IMR-90 (cell line): ENCODE measurements at regions not wholly inside any gene's neighbourhood (a gene's known extent, or its start where the extent isn't known, plus 50 kb on each side); places are given as distances from the start of the nearest gene placed in this dataset.

Source experiments
- ATAC-seq: fragments of 200-7000 bp; cut with Tn5 transposase; 2 replicates; pipeline ENCODE4 v1.9.1; 2020; ENCODE audit warnings: low read depth, mild to moderate bottlenecking, moderate library complexity
- BruUV-seq: library from RNA; stranded (reverse); fragments of 400-500 nt; replicated peaks from 2 replicates; lab custom pipeline; 2021; lab: Mats Ljungman, UMichigan
- CTCF ChIA-PET: fragments of 300-600 bp; formaldehyde crosslinking; extraction: SDS; loops from one replicate; lab custom pipeline; 2021; ENCODE audit warnings: antibody characterized with exemption; lab: Yijun Ruan, JAX
- POLR2A ChIA-PET: fragments of 300-600 bp; sonication (Branson Sonifier 250); formaldehyde crosslinking; loops from one replicate; lab custom pipeline; 2022; ENCODE audit warnings: antibody characterized with exemption; ENCODE audit not compliant: unreplicated experiment; lab: Charles Lee
- DNase-seq: peaks from one replicate; pipeline ENCODE4 v3.0.0; 2013
- H2AFZ ChIP-seq: replicated peaks from 2 replicates; pipeline ENCODE3; 2013; ENCODE audit warnings: low read length, mild to moderate bottlenecking; ENCODE audit not compliant: poor library complexity
- H2AK5ac ChIP-seq: 2 replicates; pipeline ENCODE4 v1.6.1; 2013; ENCODE audit warnings: low read depth, low read length, inconsistent platforms
- H2AK9ac ChIP-seq: replicated peaks from 2 replicates; pipeline ENCODE3; 2013; ENCODE audit warnings: mild to moderate bottlenecking, low read depth, low read length, moderate library complexity; ENCODE audit not compliant: poor library complexity
- H2BK120ac ChIP-seq: 2 replicates; pipeline ENCODE4 v1.6.1; 2013; ENCODE audit warnings: low read depth, low read length, inconsistent platforms
- H2BK15ac ChIP-seq: 3 replicates; pipeline ENCODE4 v1.6.1; 2013; ENCODE audit warnings: low read depth, low read length, inconsistent platforms
- H2BK20ac ChIP-seq: 2 replicates; pipeline ENCODE4 v1.6.1; 2013; ENCODE audit warnings: low read depth, mild to moderate bottlenecking, inconsistent platforms, low read length, moderate library complexity
- H2BK5ac ChIP-seq: 2 replicates; pipeline ENCODE4 v1.6.1; 2013; ENCODE audit warnings: mild to moderate bottlenecking, low read depth, low read length, inconsistent platforms; ENCODE audit not compliant: poor library complexity, severe bottlenecking
- H3K14ac ChIP-seq: replicated peaks from 2 replicates; pipeline ENCODE4 v1.6.1; 2013; ENCODE audit warnings: low read depth, low read length, inconsistent platforms
- H3K18ac ChIP-seq: 2 replicates; pipeline ENCODE4 v1.6.1; 2013; ENCODE audit warnings: low read depth, low read length, control low read depth
- H3K23ac ChIP-seq: 2 replicates; pipeline ENCODE4 v1.6.1; 2013; ENCODE audit warnings: low read depth, low read length, inconsistent platforms
- H3K27ac ChIP-seq: 2 replicates; pipeline ENCODE4 v1.5.1; 2013; ENCODE audit warnings: mild to moderate bottlenecking, control low read depth, low read length; ENCODE audit not compliant: insufficient read depth
- H3K27me3 ChIP-seq: 2 replicates; pipeline ENCODE4 v1.6.1; 2013; ENCODE audit warnings: low read length; ENCODE audit not compliant: control insufficient read depth, insufficient read depth
- H3K36me3 ChIP-seq: 2 replicates; pipeline ENCODE4 v1.6.1; 2013; ENCODE audit warnings: low read length, mixed read lengths; ENCODE audit not compliant: control insufficient read depth, insufficient read depth
- H3K4ac ChIP-seq: 2 replicates; pipeline ENCODE4 v1.6.1; 2013; ENCODE audit warnings: low read depth, low read length, inconsistent platforms
- H3K4me1 ChIP-seq: 2 replicates; pipeline ENCODE4 v1.6.1; 2013; ENCODE audit warnings: low read length, mixed read lengths; ENCODE audit not compliant: control insufficient read depth, insufficient read depth
- H3K4me2 ChIP-seq: 2 replicates; pipeline ENCODE4 v1.6.1; 2013; ENCODE audit warnings: low read depth, mild to moderate bottlenecking, control low read depth, low read length, moderate library complexity
- H3K4me3 ChIP-seq: 2 replicates; pipeline ENCODE4 v1.5.1; 2013; ENCODE audit warnings: low read depth, mild to moderate bottlenecking, control low read depth, low read length, moderate library complexity; ENCODE audit not compliant: insufficient read depth
- H3K56ac ChIP-seq: 2 replicates; pipeline ENCODE4 v1.6.1; 2013; ENCODE audit warnings: low read length, inconsistent platforms; ENCODE audit not compliant: insufficient read depth; ENCODE audit errors: extremely low read depth
- H3K79me1 ChIP-seq, 2 experiments: 2 replicates each; pipeline ENCODE4 v1.6.1; 2013; ENCODE audit warnings: low read length in 2 of 2, inconsistent platforms in 1 of 2, low read depth in 1 of 2
- H3K9ac ChIP-seq: 2 replicates; pipeline ENCODE4 v1.6.1; 2013; ENCODE audit warnings: low read depth, low read length, control low read depth
- H3K9me1 ChIP-seq: 2 replicates; pipeline ENCODE4 v1.6.1; 2013; ENCODE audit warnings: low read length, inconsistent platforms; ENCODE audit not compliant: insufficient read depth
- H3K9me3 ChIP-seq: 2 replicates; pipeline ENCODE4 v1.6.1; 2013; ENCODE audit warnings: low read length; ENCODE audit not compliant: control insufficient read depth, insufficient read depth
- H4K20me1 ChIP-seq: 2 replicates; pipeline ENCODE4 v1.6.1; 2013; ENCODE audit warnings: low read length, inconsistent platforms; ENCODE audit not compliant: insufficient read depth
- H4K5ac ChIP-seq: 2 replicates; pipeline ENCODE4 v1.6.1; 2013; ENCODE audit warnings: mild to moderate bottlenecking, low read depth, low read length, control low read depth
- H4K8ac ChIP-seq, 2 experiments: 2 replicates each; pipeline ENCODE4 v1.6.1; 2013; ENCODE audit warnings: low read depth in 2 of 2, low read length in 2 of 2, control low read depth in 1 of 2, inconsistent platforms in 1 of 2
- H4K91ac ChIP-seq: 2 replicates; pipeline ENCODE4 v1.6.1; 2013; ENCODE audit warnings: low read depth, low read length, inconsistent platforms; ENCODE audit not compliant: insufficient read depth
- BHLHE40 ChIP-seq: fragments of 150-350 bp; IDR thresholded peaks from 2 replicates; pipeline ENCODE4 v1.6.1; 2016; ENCODE audit warnings: mild to moderate bottlenecking, low read depth, low read length
- CEBPB ChIP-seq: IDR thresholded peaks from 2 replicates; pipeline ENCODE4 v1.6.1; 2012; ENCODE audit warnings: low read depth, low read length, improper control_type of control experiment
- CHD1 ChIP-seq: IDR thresholded peaks from 2 replicates; pipeline ENCODE4 v1.6.1; 2012; ENCODE audit warnings: low read depth, low read length, improper control_type of control experiment
- CTCF ChIP-seq: conservative IDR thresholded peaks from 2 replicates; pipeline ENCODE4 v1.5.1; 2012; ENCODE audit warnings: mild to moderate bottlenecking, low read depth, low read length, improper control_type of control experiment
- ELK1 ChIP-seq: fragments of 150-350 bp; IDR thresholded peaks from 2 replicates; pipeline ENCODE4 v1.6.1; 2016; ENCODE audit warnings: low read depth, mild to moderate bottlenecking, low read length, moderate library complexity, borderline replicate concordance
- MAFK ChIP-seq: IDR thresholded peaks from 2 replicates; pipeline ENCODE4 v1.6.1; 2012; ENCODE audit warnings: low read depth, low read length, improper control_type of control experiment
- MXI1 ChIP-seq: IDR thresholded peaks from 2 replicates; pipeline ENCODE4 v1.6.1; 2012; ENCODE audit warnings: low read depth, mild to moderate bottlenecking, low read length, moderate library complexity, borderline replicate concordance
- NFE2L2 ChIP-seq: fragments of 150-350 bp; IDR thresholded peaks from 2 replicates; pipeline ENCODE4 v1.6.1; 2016; ENCODE audit warnings: low read depth, mild to moderate bottlenecking, low read length
- RCOR1 ChIP-seq: IDR thresholded peaks from 2 replicates; pipeline ENCODE4 v1.6.1; 2012; ENCODE audit warnings: mild to moderate bottlenecking, low read length, improper control_type of control experiment; ENCODE audit not compliant: insufficient replicate concordance
- RFX5 ChIP-seq: IDR thresholded peaks from 2 replicates; pipeline ENCODE4 v1.8.0; 2012; ENCODE audit warnings: low read depth, mild to moderate bottlenecking, low read length, moderate library complexity
- SMC3 ChIP-seq: fragments of 150-350 bp; IDR thresholded peaks from 2 replicates; pipeline ENCODE4 v1.6.1; 2016; ENCODE audit warnings: low read depth, mild to moderate bottlenecking, antibody characterized with exemption, low read length, moderate library complexity
- USF2 ChIP-seq: fragments of 150-350 bp; IDR thresholded peaks from 2 replicates; pipeline ENCODE4 v1.6.1; 2017; ENCODE audit warnings: mild to moderate bottlenecking, antibody characterized with exemption, low read length, low read depth
- WGBS, 2 experiments: methylation state at CpG; one replicate each; pipeline versions ENCODE4 v1.1.5 to v1.1.7; 2013; ENCODE audit warnings: missing lambda C conversion rate in 2 of 2; ENCODE audit not compliant: insufficient read length in 1 of 2; ENCODE audit errors: extremely low coverage in 2 of 2; 5-methylcytosine and 5-hydroxymethylcytosine counted together
- dilution Hi-C: fragments of 300-500 bp; cut with HindIII; formaldehyde crosslinking; loops from one replicate; pipeline ENCODE4 v1.14.3; 2018; ENCODE audit warnings: low sequenced_read_pairs; ENCODE audit not compliant: unreplicated experiment
- in situ Hi-C: fragments of 300-500 bp; cut with MboI; formaldehyde crosslinking; loops from 3 replicates; pipeline ENCODE4 v1.14.3; 2019; ENCODE audit warnings: low sequenced_read_pairs, inconsistent platforms, mixed read lengths
- intact Hi-C: fragments of 100-400 bp; cut with micrococcal nuclease; formaldehyde crosslinking; loops from 2 replicates; pipeline ENCODE4 v1.10.0; 2022

- no peak overlapping the region for H4K8ac ChIP-seq
- no peak overlapping the region for H3K4me3 ChIP-seq
- no peak for ATAC-seq
- H3K23ac ChIP-seq: no peak overlapping the region
- no peak overlapping the region for H3K4me2 ChIP-seq
- ChIA-PET CTCF (no interaction called here), POLR2A (no interaction called here)
- no peak overlapping the region for H3K14ac ChIP-seq
- in situ Hi-C loops (no loop called here), dilution Hi-C loops (no loop called here), intact Hi-C loops (no loop called here)
- no peak overlapping the region for H2AK5ac ChIP-seq
- no peak overlapping the region for H3K18ac ChIP-seq
- no peak overlapping the region for H2AK9ac ChIP-seq
- H2BK120ac ChIP-seq: no peak overlapping the region
- DNase-seq: no peak
- no peak overlapping the region for H2BK5ac ChIP-seq
- H3K9me1 ChIP-seq: no peaks in the 10 kb centered on the region
- no peaks in the 10 kb centered on the region for H3K36me3 ChIP-seq
- BruUV-seq: no TSS peak
- no peaks in the 10 kb centered on the region for H3K79me1 ChIP-seq
- no peak overlapping the region for H4K5ac ChIP-seq
- H3K9me3 ChIP-seq: peaks cover 2% of the 10 kb centered on the region; the same call in 1 of the 2 replicates
- no peak overlapping the region for H4K91ac ChIP-seq
- no peaks in the 10 kb centered on the region for H3K27me3 ChIP-seq
- no peak overlapping the region for H3K9ac ChIP-seq
- no peak overlapping the region for H3K56ac ChIP-seq
- no peak overlapping the region for H3K4ac ChIP-seq
- no peak for TF ChIP-seq CHD1
- no peak for TF ChIP-seq CEBPB
- no peak for TF ChIP-seq MAFK
- TF ChIP-seq ELK1: no peak
- TF ChIP-seq NFE2L2: no peak
- TF ChIP-seq RCOR1: no peak
- TF ChIP-seq RFX5: no peak
- TF ChIP-seq SMC3: no peak
- no peak for TF ChIP-seq MXI1
- no peak for TF ChIP-seq CTCF
- no peak for TF ChIP-seq USF2
- no peak for TF ChIP-seq BHLHE40
- WGBS, 2 experiments: no CpG with 5 or more reads among the region's 3 CpGs
- no peak overlapping the region for H2BK20ac ChIP-seq
- no peak overlapping the region for H2BK15ac ChIP-seq
- H3K27ac ChIP-seq: no peak overlapping the region
- no peaks in the 10 kb centered on the region for H3K4me1 ChIP-seq
- H2AFZ ChIP-seq: no peak overlapping the region
- no peaks in the 10 kb centered on the region for H4K20me1 ChIP-seq
Observed at GRCh38 chr2:194096402-194096801, 1560.6 kb upstream of the SLC39A10 start.
